GM10266 (cell line): ENCODE measurements at regions not wholly inside any gene's neighbourhood (a gene's known extent, or its start where the extent isn't known, plus 50 kb on each side); places are given as distances from the start of the nearest gene placed in this dataset.
"Not testable (repeated sequence)": the region's sequence is repeated elsewhere in the genome, so short reads cannot be mapped to it uniquely, and the experiment has no call there.

Source experiments
- DNase-seq: peaks from one replicate; pipeline ENCODE4 v3.0.0; 2012; ENCODE audit errors: extremely low spot score
- CTCF ChIP-seq: IDR thresholded peaks from 2 replicates; pipeline ENCODE4 v1.5.1; 2012; ENCODE audit warnings: mild to moderate bottlenecking, low read depth; ENCODE audit not compliant: control insufficient read depth, insufficient read depth; ENCODE audit errors: missing control alignments

DNA sequence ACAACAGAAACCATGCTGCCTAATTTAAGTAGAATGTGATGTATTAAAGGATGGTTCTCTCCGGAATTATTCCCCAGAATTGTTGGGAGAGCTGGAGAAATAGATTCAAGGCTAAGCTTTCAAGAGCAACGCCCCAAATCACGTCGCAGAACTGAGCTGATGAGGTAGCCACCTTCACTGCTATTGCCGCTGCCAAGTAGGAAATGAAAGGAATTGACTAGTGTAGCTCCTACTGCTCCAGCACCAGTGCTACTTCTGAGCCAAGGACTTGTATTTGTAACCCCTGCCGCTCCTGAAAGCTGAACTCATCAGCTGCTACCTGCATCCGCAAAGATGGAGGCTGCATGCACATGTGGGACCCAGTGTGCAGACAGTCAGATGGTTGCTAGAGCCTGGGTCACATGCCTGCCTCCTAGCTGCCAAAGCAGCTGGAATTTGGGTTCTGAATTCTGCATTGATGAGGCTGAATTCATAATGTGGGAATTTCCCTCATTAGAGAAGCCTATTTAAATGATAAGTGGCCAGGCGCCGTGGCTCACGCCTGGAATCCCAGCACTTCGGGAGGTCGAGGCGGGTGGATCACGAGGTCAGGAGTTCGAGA is 173.9 kb downstream of the PDGFRA start:
- DNase-seq, result no peak
- TF ChIP-seq CTCF, result no peak

GRCh38 chr4:54403700-54404453 is 174.8 kb downstream of the PDGFRA start:
- TF ChIP-seq CTCF, result no peak
- DNase-seq, result no peak

DNA sequence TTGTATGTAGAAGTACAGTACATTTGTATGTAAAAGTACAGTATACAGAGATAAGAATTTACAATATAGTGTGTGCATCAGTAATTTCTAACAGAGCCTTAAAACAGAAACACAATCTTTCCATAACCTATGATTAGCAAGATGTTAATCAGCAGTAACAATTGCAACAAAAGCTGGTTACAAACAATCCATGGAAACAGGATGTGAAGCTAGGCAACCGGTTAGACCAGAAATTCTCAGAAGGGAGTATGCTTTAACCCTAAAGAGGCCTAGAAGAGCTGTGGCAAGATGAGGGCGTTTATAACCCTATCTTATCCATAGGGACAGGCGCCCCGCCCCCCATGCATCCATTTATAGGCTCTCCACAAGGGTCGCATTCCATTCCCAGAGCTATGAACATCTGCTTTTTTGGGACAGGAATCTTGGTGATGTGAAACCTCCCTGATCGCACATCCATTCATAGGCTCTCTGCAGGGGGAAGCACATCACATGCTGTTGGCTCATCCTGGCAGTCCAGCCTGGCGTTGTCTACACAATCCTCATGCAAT is 180.3 kb downstream of the PDGFRA start:
- not testable (repeated sequence) for DNase-seq

DNA sequence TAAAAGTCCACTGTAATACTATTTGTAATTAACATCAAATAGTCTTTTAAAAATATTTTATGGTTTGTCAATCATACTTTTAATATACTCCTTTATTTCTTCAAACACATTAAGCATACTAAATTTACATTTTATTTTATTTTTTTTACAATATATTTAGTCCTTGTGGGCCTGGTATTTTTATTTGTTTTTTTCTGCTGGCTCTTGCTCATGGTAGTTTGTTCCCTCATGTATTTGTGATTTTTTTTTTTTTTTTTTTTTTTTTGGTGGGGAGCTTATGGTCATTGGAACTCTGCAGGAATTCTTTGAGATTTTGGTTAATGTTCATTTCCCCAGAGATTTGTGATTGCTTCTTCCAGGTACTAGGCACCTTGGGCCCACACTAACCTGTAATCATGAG is 185.5 kb downstream of the PDGFRA start:
- no peak for TF ChIP-seq CTCF
- DNase-seq, result no peak

DNA sequence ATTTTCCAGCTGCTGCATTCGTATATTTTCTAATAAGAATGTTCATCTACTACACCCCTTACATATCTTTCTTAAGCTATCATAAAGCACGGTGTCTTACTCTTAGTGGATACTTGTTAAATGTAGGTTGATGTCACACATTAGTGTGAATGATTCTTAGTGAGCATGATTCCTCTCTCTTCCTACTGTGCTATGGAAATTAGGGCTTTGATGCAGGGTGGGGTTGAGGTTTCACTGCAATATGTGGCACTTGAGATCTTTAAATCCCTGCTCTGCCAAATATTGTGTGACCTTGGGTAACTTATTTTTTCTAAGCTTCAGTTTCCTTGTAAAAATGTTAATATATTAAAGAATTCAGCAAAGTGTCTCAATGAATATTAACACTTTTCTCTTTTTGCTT is 188.4 kb downstream of the PDGFRA start:
- TF ChIP-seq CTCF, result no peak
- no peak for DNase-seq

DNA sequence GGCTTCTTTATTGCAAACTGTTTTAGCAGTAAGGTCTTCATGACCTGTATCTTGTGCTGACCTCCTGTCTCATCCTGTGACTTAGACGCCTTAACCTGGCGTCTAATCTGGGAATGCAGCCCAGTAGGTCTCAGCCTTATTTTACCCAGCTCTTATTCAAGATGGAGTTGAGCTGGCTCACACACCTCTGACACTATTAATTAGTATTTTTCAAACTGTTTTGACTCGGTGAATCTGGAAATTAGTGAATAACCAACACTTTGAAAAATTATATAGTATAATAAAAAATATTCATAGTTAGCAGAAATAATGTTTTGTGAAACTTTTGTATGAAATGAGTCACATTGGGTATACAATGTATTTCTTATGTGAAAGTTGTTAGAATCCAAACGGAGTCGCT is 189.4 kb downstream of the PDGFRA start:
- no peak for TF ChIP-seq CTCF
- DNase-seq, result no peak

GRCh38 chr4:54423066-54423465 is 194.0 kb downstream of the PDGFRA start:
- no peak for DNase-seq
- TF ChIP-seq CTCF, result no peak
